Dendritic cell treated with granulocyte-macrophage colony-stimulating factor and Interleukin-4, amounts not matched to agents 40 ng/mL and 50 ng/mL, for 4 days (primary cell): ENCODE measurements at regions not wholly inside any gene's neighbourhood (a gene's known extent, or its start where the extent isn't known, plus 50 kb on each side); places are given as distances from the start of the nearest gene placed in this dataset.

ENCODE experiments used
- H3K27ac Mint-ChIP-seq: one replicate; pipeline ENCODE4 v1.8.0; 2022; ENCODE audit warnings: mild to moderate bottlenecking, mixed read lengths
- H3K27me3 Mint-ChIP-seq: one replicate; pipeline ENCODE4 v1.8.0; 2022; ENCODE audit warnings: mild to moderate bottlenecking, mixed read lengths
- H3K36me3 Mint-ChIP-seq: one replicate; pipeline ENCODE4 v1.8.0; 2022; ENCODE audit warnings: low read depth, mixed read lengths
- H3K4me1 Mint-ChIP-seq: one replicate; pipeline ENCODE4 v1.8.0; 2022; ENCODE audit warnings: low read depth, mixed read lengths
- H3K4me3 Mint-ChIP-seq: one replicate; pipeline ENCODE4 v1.8.0; 2022; ENCODE audit warnings: mild to moderate bottlenecking, moderate library complexity, mixed read lengths
- H3K9me3 Mint-ChIP-seq: one replicate; pipeline ENCODE4 v1.8.0; 2022; ENCODE audit warnings: mixed read lengths
- intact Hi-C: fragments of 100-400 bp; cut with micrococcal nuclease; formaldehyde crosslinking; loops from one replicate; pipeline ENCODE4 v1.15.0; 2022

DNA sequence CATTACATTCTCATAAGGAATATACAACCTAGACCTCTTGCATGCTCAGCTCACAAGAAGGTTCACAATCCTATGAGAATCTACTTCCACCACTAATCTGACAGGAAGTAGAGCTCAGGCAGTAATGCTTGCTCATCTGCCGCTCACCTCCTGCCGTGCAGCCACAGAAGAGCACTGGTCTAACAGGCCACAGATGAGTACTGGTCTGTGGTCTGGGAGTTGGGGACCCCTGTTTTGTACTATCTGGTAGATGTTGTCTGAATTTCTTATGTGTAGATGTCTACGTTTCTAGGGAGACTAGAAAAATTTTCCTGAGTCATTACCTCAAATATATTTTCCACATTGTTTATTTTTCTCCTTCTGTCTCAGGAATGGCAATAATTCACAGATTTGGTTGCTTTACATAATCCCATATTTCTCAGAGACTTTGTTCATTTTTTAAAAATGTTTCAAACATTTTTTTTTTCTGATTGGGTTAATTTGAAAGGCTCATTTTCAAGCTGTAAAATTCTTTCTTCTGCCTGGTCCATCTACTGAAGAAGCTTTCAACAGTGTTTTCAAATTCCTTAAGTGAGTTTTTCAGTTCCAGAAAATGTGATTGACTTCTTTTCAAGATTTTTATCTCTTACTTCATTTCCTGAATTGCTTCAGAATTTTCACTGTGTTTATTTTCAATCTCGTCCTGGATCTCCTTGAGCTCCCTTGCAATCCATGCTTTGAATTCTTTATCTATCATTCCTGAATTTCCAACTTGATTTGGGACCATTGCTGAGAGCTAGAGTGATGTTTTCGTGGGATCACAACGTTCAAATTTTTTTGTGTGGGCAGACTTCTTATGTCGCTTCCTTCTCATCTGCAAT, 1322.2 kb downstream of the PCDH9 start:
- no peaks in the 10 kb centered on the region for H3K4me1 Mint-ChIP-seq

DNA sequence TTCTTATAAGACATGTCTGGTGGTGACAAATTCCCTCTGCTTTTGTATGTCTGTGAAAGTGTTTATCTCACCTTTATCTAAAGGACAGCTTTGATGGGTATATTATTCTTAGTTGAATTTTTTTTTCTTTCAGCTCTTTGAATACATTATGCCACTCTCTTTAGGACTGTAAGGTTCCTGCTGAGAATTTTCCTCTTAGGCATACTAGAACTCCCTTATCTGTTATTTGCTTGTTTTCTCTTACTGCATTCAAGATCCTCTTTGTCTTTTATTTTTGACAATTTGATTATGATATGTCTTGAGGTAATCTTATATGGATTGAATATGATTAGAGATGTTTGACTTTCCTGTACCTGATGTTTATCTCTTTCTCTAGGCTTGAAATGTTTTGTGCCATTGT, 1328.4 kb downstream of the PCDH9 start:
- Mint-ChIP-seq H3K36me3 (no peaks in the 10 kb centered on the region), H3K9me3 (peaks cover 15% of the 10 kb centered on the region), H3K27me3 (no peaks in the 10 kb centered on the region), H3K27ac (no peak overlapping the region), H3K4me3 (no peak overlapping the region), H3K4me1 (no peaks in the 10 kb centered on the region)
- intact Hi-C loops, result no loop called here

More for the DNA sequence above, 1322.2 kb downstream of the PCDH9 start:
- H3K4me3 Mint-ChIP-seq, result no peak overlapping the region
- H3K27me3 Mint-ChIP-seq, result no peaks in the 10 kb centered on the region
- peaks cover 51% of the 10 kb centered on the region for H3K9me3 Mint-ChIP-seq
- intact Hi-C loops, result no loop called here
- H3K27ac Mint-ChIP-seq, result no peak overlapping the region
- H3K36me3 Mint-ChIP-seq, result no peaks in the 10 kb centered on the region

DNA sequence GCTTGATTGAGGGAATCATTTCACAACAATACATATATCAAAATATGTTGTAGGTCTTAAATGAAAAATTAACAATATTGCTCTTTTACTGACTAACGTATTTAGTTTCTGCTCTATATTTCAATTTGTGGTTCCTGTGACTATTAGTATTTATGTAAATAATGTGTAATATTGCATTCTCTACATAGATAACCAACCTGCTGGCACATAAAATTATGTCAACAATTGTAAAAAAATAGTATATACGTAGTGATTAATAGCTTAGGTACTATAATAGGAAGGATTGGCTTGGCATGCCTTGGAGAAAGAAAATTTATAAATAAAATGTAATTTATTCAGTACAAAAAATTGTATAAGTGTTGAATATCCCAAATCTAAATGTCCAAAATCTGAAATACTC, 1336.1 kb downstream of the PCDH9 start:
- intact Hi-C loops, result no loop called here
- no peak overlapping the region for H3K27ac Mint-ChIP-seq
- no peaks in the 10 kb centered on the region for H3K4me1 Mint-ChIP-seq
- no peaks in the 10 kb centered on the region for H3K36me3 Mint-ChIP-seq
- no peak overlapping the region for H3K4me3 Mint-ChIP-seq
- no peaks in the 10 kb centered on the region for H3K9me3 Mint-ChIP-seq
- H3K27me3 Mint-ChIP-seq, result no peaks in the 10 kb centered on the region

DNA sequence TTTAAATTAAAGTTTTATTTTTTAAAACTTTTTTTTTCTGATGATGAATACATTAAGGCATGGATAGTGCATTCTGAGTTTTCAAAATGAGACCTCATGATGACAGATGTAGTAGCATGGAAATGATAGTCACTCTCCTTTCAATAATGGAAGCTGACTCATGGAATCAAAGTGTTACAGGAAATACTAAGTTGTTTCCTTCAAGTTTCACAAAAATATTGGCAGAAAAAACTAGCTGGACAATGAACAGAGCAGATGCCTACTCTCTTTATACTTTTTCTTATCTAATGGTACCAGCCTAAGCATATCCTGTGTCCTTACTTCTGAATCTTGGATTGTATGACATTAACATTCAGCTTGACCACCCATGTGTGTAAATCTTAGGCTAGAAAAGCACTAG, 1337.3 kb downstream of the PCDH9 start:
- no peak overlapping the region for H3K4me3 Mint-ChIP-seq
- H3K4me1 Mint-ChIP-seq, result no peaks in the 10 kb centered on the region
- no peak overlapping the region for H3K27ac Mint-ChIP-seq
- H3K27me3 Mint-ChIP-seq, result no peaks in the 10 kb centered on the region
- no peaks in the 10 kb centered on the region for H3K36me3 Mint-ChIP-seq
- intact Hi-C loops, result no loop called here
- no peaks in the 10 kb centered on the region for H3K9me3 Mint-ChIP-seq

DNA sequence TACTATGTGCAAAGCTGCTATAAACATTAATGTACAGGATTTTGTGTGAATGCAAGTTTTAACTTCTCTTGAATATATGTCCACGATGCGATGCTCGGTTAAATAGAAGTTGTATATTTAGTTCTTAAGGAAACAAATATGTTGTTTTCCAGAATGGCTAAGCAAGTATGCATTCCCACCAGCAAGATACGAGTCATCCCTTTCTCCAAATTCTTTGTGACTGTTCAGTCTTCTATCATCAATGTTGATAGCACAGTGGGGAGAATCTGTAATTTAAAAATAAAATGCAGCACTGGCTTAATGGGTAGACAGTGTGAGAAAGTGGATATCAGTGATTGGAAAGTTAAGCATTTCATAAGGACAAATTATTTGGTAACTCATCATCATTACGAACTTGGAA, 1340.8 kb downstream of the PCDH9 start:
- intact Hi-C loops, result no loop called here
- H3K4me1 Mint-ChIP-seq, result no peaks in the 10 kb centered on the region
- no peaks in the 10 kb centered on the region for H3K36me3 Mint-ChIP-seq
- no peaks in the 10 kb centered on the region for H3K27me3 Mint-ChIP-seq
- H3K4me3 Mint-ChIP-seq, result no peak overlapping the region
- peaks cover 7% of the 10 kb centered on the region for H3K9me3 Mint-ChIP-seq
- H3K27ac Mint-ChIP-seq, result no peak overlapping the region

DNA sequence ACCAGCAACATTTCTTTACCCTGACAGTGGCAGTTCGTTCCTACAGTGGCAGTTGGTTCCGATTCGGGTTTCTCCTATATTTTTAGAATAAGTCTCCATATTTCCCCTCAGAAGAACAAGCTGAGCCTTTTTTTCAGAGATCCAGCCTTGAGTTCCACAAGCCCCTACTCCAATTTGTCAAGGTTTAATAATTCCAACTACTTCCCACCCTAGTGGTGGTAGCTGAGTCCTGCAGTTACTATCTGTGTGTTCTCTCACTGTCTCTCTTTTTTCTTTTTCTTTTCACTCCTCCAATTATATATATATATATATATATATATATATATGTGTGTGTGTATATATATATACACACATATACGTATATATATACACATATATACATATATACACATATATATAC, 1347.3 kb downstream of the PCDH9 start:
- intact Hi-C loops, result no loop called here
- Mint-ChIP-seq H3K9me3 (peaks cover 31% of the 10 kb centered on the region), H3K4me3 (no peak overlapping the region), H3K27ac (no peak overlapping the region), H3K36me3 (no peaks in the 10 kb centered on the region), H3K27me3 (no peaks in the 10 kb centered on the region), H3K4me1 (no peaks in the 10 kb centered on the region)

DNA sequence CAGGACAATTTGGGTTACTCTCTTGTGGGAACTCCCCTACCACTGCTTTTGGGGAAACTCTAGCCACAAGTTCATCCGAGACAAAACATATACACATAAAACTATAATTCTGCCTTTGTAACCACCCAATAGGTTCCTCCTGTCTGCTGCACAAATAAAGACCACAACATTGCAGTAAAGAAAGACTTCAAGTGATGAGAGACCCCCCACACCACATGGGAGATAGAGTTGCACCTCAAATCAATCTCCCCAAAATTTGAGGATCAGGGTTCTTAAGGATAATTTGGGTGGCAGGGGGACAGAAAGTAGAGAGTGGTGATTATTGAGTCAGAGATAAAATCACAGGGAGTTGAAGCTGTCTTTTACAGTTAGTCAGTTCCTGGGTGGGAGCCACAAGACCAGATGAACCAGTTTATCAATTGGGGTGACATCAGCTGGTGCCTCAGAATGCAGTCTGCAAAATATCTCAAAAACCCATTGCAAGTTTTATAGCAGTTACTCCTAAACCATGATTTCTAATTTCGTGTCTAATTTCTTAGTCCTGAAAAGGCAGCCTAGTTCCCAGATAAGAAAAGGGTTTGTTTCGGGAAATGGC, 1348.5 kb downstream of the PCDH9 start:
- H3K4me1 Mint-ChIP-seq, result no peaks in the 10 kb centered on the region
- H3K9me3 Mint-ChIP-seq, result peaks cover 30% of the 10 kb centered on the region
- intact Hi-C loops, result no loop called here
- H3K27ac Mint-ChIP-seq, result no peak overlapping the region
- H3K27me3 Mint-ChIP-seq, result no peaks in the 10 kb centered on the region
- H3K4me3 Mint-ChIP-seq, result no peak overlapping the region
- no peaks in the 10 kb centered on the region for H3K36me3 Mint-ChIP-seq

DNA sequence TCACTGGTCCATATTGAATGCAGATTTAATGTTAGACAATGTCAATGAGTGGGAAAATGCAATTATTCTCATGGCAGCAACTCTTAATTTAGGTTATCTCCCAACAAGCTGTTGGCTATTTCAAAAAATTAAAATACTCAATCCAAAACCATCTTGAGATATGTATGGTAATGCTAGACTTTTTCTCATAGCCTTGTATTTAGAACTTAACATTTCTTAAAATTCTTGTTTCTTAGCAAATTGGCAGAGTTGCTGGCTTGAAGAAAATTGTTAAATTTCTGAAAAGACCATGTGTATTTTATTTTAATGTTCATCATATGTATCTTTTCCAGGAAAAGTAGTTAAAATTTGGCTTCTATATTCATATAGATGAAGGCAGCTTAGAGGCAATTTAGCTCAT, 1355.1 kb downstream of the PCDH9 start:
- Mint-ChIP-seq H3K36me3 (no peaks in the 10 kb centered on the region), H3K4me1 (no peaks in the 10 kb centered on the region)
- intact Hi-C loops, result no loop called here

DNA sequence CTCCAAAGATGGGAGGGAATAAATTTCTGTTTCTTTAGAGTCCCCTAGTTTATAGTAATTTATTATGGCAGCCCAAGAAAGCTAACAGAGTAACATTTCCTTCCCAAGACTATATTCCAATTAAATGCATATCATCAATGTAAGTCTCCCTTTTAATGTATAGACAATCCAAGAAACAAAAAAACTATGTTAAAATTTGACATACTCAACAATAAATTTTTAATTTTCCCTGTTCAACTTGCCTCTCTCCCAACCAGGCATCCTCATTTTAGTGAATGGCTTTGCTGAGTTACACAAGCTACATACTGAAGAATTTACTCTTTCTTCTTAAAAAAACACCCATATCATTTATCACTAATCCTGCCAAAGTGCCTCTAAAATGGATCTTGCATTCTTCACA, 1357.7 kb downstream of the PCDH9 start:
- H3K4me3 Mint-ChIP-seq, result no peak overlapping the region
- H3K27ac Mint-ChIP-seq, result no peak overlapping the region
- H3K36me3 Mint-ChIP-seq, result no peaks in the 10 kb centered on the region
- no peaks in the 10 kb centered on the region for H3K27me3 Mint-ChIP-seq
- no peaks in the 10 kb centered on the region for H3K4me1 Mint-ChIP-seq
- intact Hi-C loops, result no loop called here
- H3K9me3 Mint-ChIP-seq, result peaks cover 22% of the 10 kb centered on the region

More for the DNA sequence above, 1355.1 kb downstream of the PCDH9 start:
- no peak overlapping the region for H3K4me3 Mint-ChIP-seq
- H3K9me3 Mint-ChIP-seq, result peaks cover 29% of the 10 kb centered on the region
- no peak overlapping the region for H3K27ac Mint-ChIP-seq
- H3K27me3 Mint-ChIP-seq, result no peaks in the 10 kb centered on the region

DNA sequence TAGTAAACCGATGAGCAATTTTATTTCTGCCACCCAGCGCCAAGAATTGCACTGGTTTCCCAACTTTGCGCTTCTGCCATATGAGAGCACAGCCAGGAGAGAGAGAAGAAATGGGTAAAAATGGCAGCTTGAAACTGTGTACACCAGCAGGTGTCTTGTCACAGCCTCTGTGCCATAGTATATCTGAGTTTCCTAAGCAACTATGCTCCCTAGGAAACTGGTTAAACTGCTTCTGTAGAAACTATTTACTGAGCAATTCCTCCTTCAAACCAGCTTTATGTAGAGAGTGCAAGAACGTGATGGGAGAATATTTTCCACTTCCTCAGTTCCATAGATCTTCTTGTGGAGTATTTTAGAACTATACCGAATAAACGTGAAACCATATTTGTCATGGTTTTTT, 1361.3 kb downstream of the PCDH9 start:
- no peaks in the 10 kb centered on the region for H3K36me3 Mint-ChIP-seq
- H3K27ac Mint-ChIP-seq, result no peak overlapping the region
- intact Hi-C loops, result no loop called here
- H3K9me3 Mint-ChIP-seq, result peaks cover 30% of the 10 kb centered on the region
- no peaks in the 10 kb centered on the region for H3K27me3 Mint-ChIP-seq
- no peak overlapping the region for H3K4me3 Mint-ChIP-seq
- H3K4me1 Mint-ChIP-seq, result no peaks in the 10 kb centered on the region

DNA sequence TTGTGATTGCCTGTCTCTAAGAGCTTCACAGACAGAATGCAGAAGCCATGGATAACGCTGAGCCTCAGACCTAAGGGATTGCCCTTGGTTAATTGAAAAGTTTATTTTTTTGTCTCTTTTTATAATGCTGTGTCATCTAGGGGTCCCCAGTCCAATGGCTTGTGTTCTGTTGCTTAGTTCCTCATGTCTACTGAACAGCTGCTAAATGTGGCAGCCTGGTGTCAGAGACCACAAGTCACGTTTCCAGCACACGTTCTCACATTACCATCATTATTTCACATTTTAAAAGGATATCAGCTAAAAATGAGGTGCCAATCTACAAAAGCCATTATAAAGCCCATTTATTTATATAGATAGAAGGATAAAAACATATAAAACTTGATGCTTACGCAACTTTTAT, 1362.0 kb downstream of the PCDH9 start:
- no peaks in the 10 kb centered on the region for H3K4me1 Mint-ChIP-seq
- H3K36me3 Mint-ChIP-seq, result no peaks in the 10 kb centered on the region
- intact Hi-C loops, result no loop called here

DNA sequence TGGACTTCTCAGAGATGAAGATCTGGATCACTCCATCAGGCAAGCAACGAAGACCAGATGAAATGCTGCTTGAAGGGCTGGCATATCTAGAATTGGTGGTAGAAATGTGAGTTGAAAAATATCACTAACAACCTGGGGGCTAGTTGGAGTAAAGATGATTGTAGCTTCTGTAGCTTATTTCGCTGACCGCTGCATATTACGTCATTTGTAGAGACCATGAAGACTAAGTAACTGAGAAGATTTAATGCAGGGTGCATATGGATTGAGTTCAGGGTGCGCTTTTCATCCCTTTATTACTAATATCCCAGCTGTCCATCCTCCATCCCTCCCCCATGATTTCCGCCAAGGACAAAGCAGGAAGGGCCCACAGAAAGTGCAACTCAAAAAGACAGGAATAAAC, 1364.0 kb downstream of the PCDH9 start:
- intact Hi-C loops, result no loop called here
- Mint-ChIP-seq H3K9me3 (peaks cover 14% of the 10 kb centered on the region), H3K27ac (no peak overlapping the region), H3K4me1 (no peaks in the 10 kb centered on the region), H3K36me3 (no peaks in the 10 kb centered on the region), H3K27me3 (no peaks in the 10 kb centered on the region), H3K4me3 (no peak overlapping the region)

More for the DNA sequence above, 1362.0 kb downstream of the PCDH9 start:
- no peak overlapping the region for H3K4me3 Mint-ChIP-seq
- H3K9me3 Mint-ChIP-seq, result peaks cover 23% of the 10 kb centered on the region
- no peak overlapping the region for H3K27ac Mint-ChIP-seq
- no peaks in the 10 kb centered on the region for H3K27me3 Mint-ChIP-seq

DNA sequence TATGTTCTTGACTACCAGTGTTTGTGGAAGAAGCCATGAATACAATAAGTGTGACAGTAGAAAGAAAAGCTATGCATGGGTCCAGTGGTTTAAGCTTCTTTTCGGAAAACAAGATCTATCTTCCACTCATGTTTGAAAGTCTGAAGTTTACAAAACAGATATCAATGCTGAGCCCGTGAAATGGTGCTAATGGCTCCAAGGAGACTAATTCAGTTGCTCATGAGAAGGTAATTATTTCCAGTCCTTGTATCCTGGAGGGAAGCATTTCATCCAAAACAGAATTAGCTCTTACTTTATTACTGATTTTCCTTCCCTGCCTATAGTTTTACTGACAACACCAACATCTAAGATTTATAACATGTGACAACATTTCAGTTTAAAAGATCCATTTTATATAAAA, 1364.9 kb downstream of the PCDH9 start:
- Mint-ChIP-seq H3K27me3 (no peaks in the 10 kb centered on the region), H3K27ac (no peak overlapping the region), H3K4me1 (no peaks in the 10 kb centered on the region), H3K9me3 (peaks cover 18% of the 10 kb centered on the region), H3K4me3 (no peak overlapping the region), H3K36me3 (no peaks in the 10 kb centered on the region)
- intact Hi-C loops, result no loop called here

DNA sequence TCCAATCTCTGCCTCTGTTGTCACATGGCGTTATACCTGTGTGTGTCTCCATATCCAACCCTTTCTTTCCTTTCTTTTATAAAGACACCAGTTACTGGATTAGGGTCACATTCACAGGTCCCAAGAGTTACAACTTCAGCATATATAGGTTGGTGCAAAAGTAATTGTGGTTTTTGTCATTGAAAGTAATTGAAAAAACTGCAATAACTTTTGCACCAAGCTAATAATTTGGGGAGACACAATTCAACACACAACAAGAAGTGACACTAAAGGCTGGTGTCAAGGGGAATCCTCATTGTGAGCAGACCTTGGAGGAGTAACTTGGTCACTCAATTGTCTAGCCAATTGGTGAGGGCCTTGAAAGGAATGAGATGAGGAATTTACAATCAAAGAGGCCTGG, 1366.1 kb downstream of the PCDH9 start:
- H3K9me3 Mint-ChIP-seq, result peaks cover 18% of the 10 kb centered on the region
- no peaks in the 10 kb centered on the region for H3K36me3 Mint-ChIP-seq
- H3K27ac Mint-ChIP-seq, result no peak overlapping the region
- intact Hi-C loops, result no loop called here
- H3K4me3 Mint-ChIP-seq, result no peak overlapping the region
- no peaks in the 10 kb centered on the region for H3K27me3 Mint-ChIP-seq
- no peaks in the 10 kb centered on the region for H3K4me1 Mint-ChIP-seq

DNA sequence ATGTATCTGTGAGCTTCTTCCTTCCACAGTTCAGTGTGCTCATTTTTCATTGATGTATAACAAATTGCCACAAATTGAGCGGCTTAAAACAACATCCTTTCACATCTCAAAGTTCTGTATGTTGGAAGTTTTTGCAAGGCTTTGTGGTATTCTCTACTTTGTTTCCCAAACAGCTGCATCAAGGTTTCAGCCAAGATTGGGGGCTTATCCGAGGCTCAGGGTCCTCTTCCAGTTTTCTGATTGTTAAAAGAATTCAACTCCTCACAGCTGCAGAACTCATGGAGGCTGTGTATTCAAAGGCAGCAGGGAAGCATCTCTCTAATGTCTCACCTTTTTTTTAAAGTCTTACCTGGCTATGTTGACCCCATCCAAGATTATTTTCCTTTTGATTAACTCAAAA, 1369.8 kb downstream of the PCDH9 start:
- Mint-ChIP-seq H3K36me3 (no peaks in the 10 kb centered on the region), H3K4me3 (no peak overlapping the region), H3K4me1 (peaks cover 1% of the 10 kb centered on the region), H3K27me3 (no peaks in the 10 kb centered on the region), H3K27ac (no peak overlapping the region), H3K9me3 (peaks cover 8% of the 10 kb centered on the region)
- intact Hi-C loops, result no loop called here
